Osteoblast (primary cell): ENCODE measurements at regions not wholly inside any gene's neighbourhood (a gene's known extent, or its start where the extent isn't known, plus 50 kb on each side); places are given as distances from the start of the nearest gene placed in this dataset.

Experiments
- DNase-seq: peaks from one replicate; pipeline ENCODE4 v3.0.0; 2011; ENCODE audit warnings: low spot score, mixed read lengths; ENCODE audit not compliant: insufficient read length; ENCODE audit errors: missing footprints
- H2AFZ ChIP-seq: 2 replicates; pipeline ENCODE4 v1.6.0; 2011; ENCODE audit warnings: mild to moderate bottlenecking, low read length
- H3K27ac ChIP-seq: 2 replicates; pipeline ENCODE4 v1.5.1; 2011; ENCODE audit warnings: mild to moderate bottlenecking, low read depth, low read length, moderate library complexity
- H3K27me3 ChIP-seq: 2 replicates; pipeline ENCODE4 v1.6.0; 2012; ENCODE audit warnings: mild to moderate bottlenecking, control low read depth, inconsistent platforms, low read length, moderate library complexity; ENCODE audit not compliant: insufficient read depth
- H3K36me3 ChIP-seq: 2 replicates; pipeline ENCODE4 v1.5.1; 2011; ENCODE audit warnings: mild to moderate bottlenecking, low read length, control low read depth, moderate library complexity; ENCODE audit not compliant: insufficient read depth
- H3K4me1 ChIP-seq: 2 replicates; pipeline ENCODE4 v1.5.1; 2011; ENCODE audit warnings: mild to moderate bottlenecking, low read length, control low read depth, moderate library complexity; ENCODE audit not compliant: insufficient read depth
- H3K4me2 ChIP-seq: 2 replicates; pipeline ENCODE4 v1.6.0; 2011; ENCODE audit warnings: mild to moderate bottlenecking, low read length; ENCODE audit not compliant: insufficient read depth
- H3K4me3 ChIP-seq: fragments of 200-600 bp; sonication (generic); 3 replicates; pipeline ENCODE4 v1.5.1; 2012; ENCODE audit warnings: mild to moderate bottlenecking, low read length, inconsistent platforms; ENCODE audit not compliant: insufficient read depth
- H3K79me2 ChIP-seq: 2 replicates; pipeline ENCODE4 v1.6.0; 2012; ENCODE audit warnings: mild to moderate bottlenecking, low read length, control low read depth, inconsistent platforms; ENCODE audit not compliant: insufficient read depth
- H3K9me3 ChIP-seq: 2 replicates; pipeline ENCODE4 v1.5.1; 2011; ENCODE audit warnings: low read depth, low read length, control low read depth
- H4K20me1 ChIP-seq: 2 replicates; pipeline ENCODE4 v1.6.0; 2012; ENCODE audit warnings: mild to moderate bottlenecking, low read length, control low read depth; ENCODE audit not compliant: insufficient read depth
- TF ChIP-seq, protein P1 (sequence below): IDR thresholded peaks from 2 replicates; pipeline ENCODE4 v1.5.1; 2011; ENCODE audit warnings: mild to moderate bottlenecking, low read depth, low read length, moderate library complexity; ENCODE audit errors: extremely low read depth

GRCh38 chr14:84643446-84643845, 886.5 kb upstream of the FLRT2 start:
- Histone ChIP-seq H3K36me3 (no peaks in the 10 kb centered on the region), H2AFZ (no peak overlapping the region), H3K9me3 (no peaks in the 10 kb centered on the region), H3K4me3 (no peak overlapping the region), H3K79me2 (no peaks in the 10 kb centered on the region), H4K20me1 (no peaks in the 10 kb centered on the region), H3K27ac (no peak overlapping the region), H3K4me2 (no peak overlapping the region), H3K4me1 (no peaks in the 10 kb centered on the region), H3K27me3 (no peaks in the 10 kb centered on the region)
- TF ChIP-seq, protein P1, sequence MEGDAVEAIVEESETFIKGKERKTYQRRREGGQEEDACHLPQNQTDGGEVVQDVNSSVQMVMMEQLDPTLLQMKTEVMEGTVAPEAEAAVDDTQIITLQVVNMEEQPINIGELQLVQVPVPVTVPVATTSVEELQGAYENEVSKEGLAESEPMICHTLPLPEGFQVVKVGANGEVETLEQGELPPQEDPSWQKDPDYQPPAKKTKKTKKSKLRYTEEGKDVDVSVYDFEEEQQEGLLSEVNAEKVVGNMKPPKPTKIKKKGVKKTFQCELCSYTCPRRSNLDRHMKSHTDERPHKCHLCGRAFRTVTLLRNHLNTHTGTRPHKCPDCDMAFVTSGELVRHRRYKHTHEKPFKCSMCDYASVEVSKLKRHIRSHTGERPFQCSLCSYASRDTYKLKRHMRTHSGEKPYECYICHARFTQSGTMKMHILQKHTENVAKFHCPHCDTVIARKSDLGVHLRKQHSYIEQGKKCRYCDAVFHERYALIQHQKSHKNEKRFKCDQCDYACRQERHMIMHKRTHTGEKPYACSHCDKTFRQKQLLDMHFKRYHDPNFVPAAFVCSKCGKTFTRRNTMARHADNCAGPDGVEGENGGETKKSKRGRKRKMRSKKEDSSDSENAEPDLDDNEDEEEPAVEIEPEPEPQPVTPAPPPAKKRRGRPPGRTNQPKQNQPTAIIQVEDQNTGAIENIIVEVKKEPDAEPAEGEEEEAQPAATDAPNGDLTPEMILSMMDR, result no peak
- no peak for DNase-seq

DNA sequence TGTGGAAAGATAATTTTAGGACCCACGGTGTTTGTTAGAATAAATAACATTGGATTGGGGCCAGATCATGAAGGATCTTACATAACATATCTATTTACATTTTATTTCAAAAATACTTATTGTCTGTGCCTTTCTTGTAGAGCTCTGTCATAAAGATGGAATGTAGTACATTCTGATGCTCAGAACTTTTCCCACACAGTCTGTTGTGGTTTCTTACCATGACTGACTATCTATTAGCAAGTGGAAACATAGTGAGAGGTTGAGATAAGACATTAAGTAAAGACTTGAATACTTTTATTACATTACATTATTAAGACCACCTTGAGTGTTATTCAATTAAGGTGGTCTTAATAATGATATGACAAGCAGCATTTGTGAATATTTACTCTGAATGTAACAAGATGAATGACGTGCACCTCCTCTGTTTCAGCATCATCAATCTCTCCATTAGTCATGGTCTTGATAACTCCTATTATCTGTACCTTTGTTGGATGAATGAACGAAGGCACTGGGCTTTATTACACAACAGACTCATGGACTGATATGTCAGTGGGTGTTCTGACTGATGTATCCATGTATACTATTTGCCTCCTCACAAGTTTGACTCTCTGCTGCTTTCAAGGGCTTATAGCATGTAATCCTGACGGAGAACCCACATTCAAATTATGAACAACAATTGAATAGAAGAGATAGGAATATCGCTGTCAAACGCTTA, 883.0 kb upstream of the FLRT2 start:
- Histone ChIP-seq H3K9me3 (no peaks in the 10 kb centered on the region), H3K4me2 (no peak overlapping the region), H3K4me1 (no peaks in the 10 kb centered on the region), H4K20me1 (no peaks in the 10 kb centered on the region), H3K27me3 (no peaks in the 10 kb centered on the region), H3K79me2 (no peaks in the 10 kb centered on the region), H3K27ac (no peak overlapping the region), H3K36me3 (no peaks in the 10 kb centered on the region), H3K4me3 (no peak overlapping the region), H2AFZ (no peak overlapping the region)
- no peak for DNase-seq
- TF ChIP-seq, protein P1, result no peak

DNA sequence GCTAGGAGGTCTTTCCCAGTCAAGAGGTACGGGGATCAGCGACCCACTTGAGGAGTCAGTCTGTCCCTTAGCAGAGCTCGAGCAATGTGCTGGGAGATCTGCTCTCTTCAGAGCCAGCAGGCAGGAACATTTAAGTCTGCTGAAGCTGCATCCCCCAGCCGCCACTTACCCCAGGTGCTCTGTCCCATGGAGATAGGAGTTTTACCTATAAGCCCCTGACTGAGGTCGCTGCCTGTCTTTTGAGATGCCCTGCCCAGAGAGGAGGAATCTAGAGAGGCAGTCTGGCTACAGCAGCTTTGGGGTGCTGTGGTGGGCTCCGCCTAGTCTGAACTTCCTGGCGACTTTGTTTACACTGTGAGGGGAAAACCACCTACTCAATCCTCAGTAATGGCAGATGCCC, 874.9 kb upstream of the FLRT2 start:
- no peak overlapping the region for H3K4me3 ChIP-seq
- no peaks in the 10 kb centered on the region for H3K4me1 ChIP-seq

DNA sequence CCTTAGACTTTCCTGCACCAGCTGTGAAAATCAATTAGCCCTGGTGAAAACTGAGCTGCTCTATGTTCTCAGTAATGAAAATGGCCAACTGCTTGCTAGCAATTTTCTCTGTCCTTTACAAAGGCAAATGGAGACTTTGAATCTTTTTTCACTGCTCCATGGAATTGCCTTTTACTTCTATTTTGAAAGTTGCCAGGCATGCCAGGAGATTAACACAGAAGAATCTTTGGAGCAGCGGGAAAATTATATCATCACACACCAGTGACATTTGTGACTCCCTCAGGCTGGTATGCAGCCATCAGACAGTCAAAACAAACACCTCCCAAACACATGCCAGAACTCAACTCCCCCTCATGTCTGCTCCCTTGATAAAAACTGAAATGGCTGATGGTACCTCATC, 872.0 kb upstream of the FLRT2 start:
- Histone ChIP-seq H3K4me1 (no peaks in the 10 kb centered on the region), H4K20me1 (no peaks in the 10 kb centered on the region), H3K4me2 (no peak overlapping the region), H3K27me3 (no peaks in the 10 kb centered on the region), H3K9me3 (no peaks in the 10 kb centered on the region), H3K4me3 (no peak overlapping the region), H3K27ac (no peak overlapping the region), H3K79me2 (no peaks in the 10 kb centered on the region), H2AFZ (no peak overlapping the region), H3K36me3 (no peaks in the 10 kb centered on the region)
- no peak for DNase-seq
- TF ChIP-seq, protein P1, result no peak

More for the DNA sequence above, 874.9 kb upstream of the FLRT2 start:
- H3K36me3 ChIP-seq, result no peaks in the 10 kb centered on the region
- H4K20me1 ChIP-seq, result no peaks in the 10 kb centered on the region
- no peak overlapping the region for H3K4me2 ChIP-seq
- no peaks in the 10 kb centered on the region for H3K27me3 ChIP-seq
- no peak overlapping the region for H3K27ac ChIP-seq
- no peak overlapping the region for H2AFZ ChIP-seq
- TF ChIP-seq, protein P1, result no peak
- no peaks in the 10 kb centered on the region for H3K79me2 ChIP-seq
- no peaks in the 10 kb centered on the region for H3K9me3 ChIP-seq
- no peak for DNase-seq
